ENCODE measurements at regions not wholly inside any gene's neighbourhood (a gene's known extent, or its start where the extent isn't known, plus 50 kb on each side); places are given as distances from the start of the nearest gene placed in this dataset.

DNA sequence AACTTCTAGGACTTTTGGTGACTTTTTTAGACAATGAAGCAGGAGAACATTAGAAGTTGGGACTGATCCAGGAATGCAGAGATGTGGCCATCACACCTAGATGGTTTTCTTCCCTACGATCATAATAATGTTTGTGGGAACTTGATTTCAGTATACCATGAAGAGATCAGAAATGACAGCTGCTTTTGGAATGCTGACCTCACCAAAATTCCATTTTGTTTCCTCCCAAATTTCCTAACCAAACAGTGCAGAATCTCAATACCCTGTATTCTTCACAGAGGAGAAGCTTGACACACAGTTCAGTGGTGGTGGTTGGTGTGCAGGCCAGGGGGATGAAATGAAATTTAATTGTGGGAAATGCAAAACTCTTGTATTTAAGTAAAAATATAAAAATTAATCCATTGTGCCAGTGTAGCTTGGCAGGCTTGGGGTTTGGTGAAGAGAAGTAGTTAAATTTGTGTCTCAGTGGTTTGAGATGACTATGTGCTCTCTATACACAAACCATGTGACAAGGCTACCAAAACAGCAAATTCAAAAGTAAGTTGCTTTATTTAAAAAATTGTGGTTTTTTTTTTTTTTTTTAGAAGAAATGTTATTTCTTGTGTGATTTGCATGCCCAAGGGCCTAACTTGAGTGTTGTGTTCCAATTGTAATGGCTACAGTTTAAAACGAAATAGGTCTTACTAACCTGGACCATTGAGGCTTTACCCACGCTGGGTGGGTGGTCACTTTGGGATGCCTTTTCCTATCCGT lies 252.4 kb downstream of the LPIN1 start:
- H3K27ac ChIP-seq (ENCODE audit: low read depth, low read length) = no peak overlapping the region
- no peak overlapping the region for H3K4me3 ChIP-seq (ENCODE audit: low read length in 3 of 3)
- H3K9ac ChIP-seq (ENCODE audit: low read depth in 1 of 3, low read length in 3 of 3) = no peak overlapping the region
- H3K4me1 ChIP-seq (ENCODE audit: control insufficient read depth in 3 of 3, insufficient read depth in 3 of 3, low read length in 3 of 3) = no peaks in the 10 kb centered on the region
- H3K27me3 ChIP-seq (ENCODE audit: control insufficient read depth in 3 of 3, insufficient read depth in 3 of 3, low read length in 3 of 3) = no peaks in the 10 kb centered on the region
- H3K9me3 ChIP-seq (ENCODE audit: control insufficient read depth in 3 of 3, low read length in 3 of 3) = peaks cover 0 to 4% (median 2%) of the 10 kb centered on the region in 3 donors
- no peaks in the 10 kb centered on the region for H3K36me3 ChIP-seq (ENCODE audit: control insufficient read depth in 3 of 3, insufficient read depth in 3 of 3, low read length in 3 of 3)

DNA sequence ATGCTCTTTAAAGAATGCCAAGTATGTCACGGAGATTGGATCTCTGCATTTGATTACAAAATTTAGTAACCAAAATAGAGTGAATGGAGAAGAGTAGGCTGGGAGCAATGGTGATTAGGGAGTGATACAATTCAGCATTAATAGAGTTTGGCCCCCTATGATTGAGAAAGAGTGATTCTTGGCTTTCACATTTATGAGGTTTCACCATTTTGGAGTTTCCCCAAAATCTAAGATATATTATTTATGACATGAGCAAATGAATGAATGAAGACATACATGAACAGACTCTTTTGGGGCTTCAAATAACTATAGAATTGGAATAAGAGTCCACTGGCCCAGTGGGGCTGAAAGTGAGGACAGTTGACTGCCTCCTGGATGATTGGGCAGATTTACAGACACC lies 255.2 kb downstream of the LPIN1 start:
- peaks cover 0 to 2% (median 0%) of the 10 kb centered on the region in 3 donors for H3K4me1 ChIP-seq (ENCODE audit: control insufficient read depth in 3 of 3, insufficient read depth in 3 of 3, low read length in 3 of 3)
- H3K27ac ChIP-seq (ENCODE audit: low read depth, low read length) = no peak overlapping the region
- H3K36me3 ChIP-seq (ENCODE audit: control insufficient read depth in 3 of 3, insufficient read depth in 3 of 3, low read length in 3 of 3) = no peaks in the 10 kb centered on the region
- no peaks in the 10 kb centered on the region for H3K27me3 ChIP-seq (ENCODE audit: control insufficient read depth in 3 of 3, insufficient read depth in 3 of 3, low read length in 3 of 3)
- no peak overlapping the region for H3K4me3 ChIP-seq (ENCODE audit: low read length in 3 of 3)
- no peak overlapping the region for H3K9ac ChIP-seq (ENCODE audit: low read depth in 1 of 3, low read length in 3 of 3)
- H3K9me3 ChIP-seq (ENCODE audit: control insufficient read depth in 3 of 3, low read length in 3 of 3) = no peaks in the 10 kb centered on the region

DNA sequence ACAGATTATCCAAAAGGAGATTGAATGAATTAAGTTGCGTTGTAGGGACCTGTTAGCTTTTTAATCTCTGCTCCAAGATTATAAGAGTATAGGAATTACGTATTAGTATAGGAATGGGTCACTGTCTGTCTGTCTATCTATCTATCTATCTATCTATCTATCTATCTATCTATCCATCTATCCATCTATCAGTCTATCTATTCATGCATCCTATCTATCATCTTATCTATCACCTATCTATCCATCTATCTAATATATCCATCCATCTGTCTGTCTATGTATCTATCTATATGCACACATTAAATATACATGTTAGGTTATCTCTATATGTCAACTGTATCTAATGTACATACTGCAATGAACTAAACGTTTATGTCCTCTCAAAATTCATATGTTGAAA lies 255.8 kb downstream of the LPIN1 start:
- H3K27ac ChIP-seq (ENCODE audit: low read depth, low read length) = no peak overlapping the region
- no peaks in the 10 kb centered on the region for H3K9me3 ChIP-seq (ENCODE audit: control insufficient read depth in 3 of 3, low read length in 3 of 3)
- H3K27me3 ChIP-seq (ENCODE audit: control insufficient read depth in 3 of 3, insufficient read depth in 3 of 3, low read length in 3 of 3) = no peaks in the 10 kb centered on the region
- no peak overlapping the region for H3K9ac ChIP-seq (ENCODE audit: low read depth in 1 of 3, low read length in 3 of 3)
- H3K4me1 ChIP-seq (ENCODE audit: control insufficient read depth in 3 of 3, insufficient read depth in 3 of 3, low read length in 3 of 3) = peaks cover 0 to 2% (median 0%) of the 10 kb centered on the region in 3 donors
- H3K4me3 ChIP-seq (ENCODE audit: low read length in 3 of 3) = no peak overlapping the region
- no peaks in the 10 kb centered on the region for H3K36me3 ChIP-seq (ENCODE audit: control insufficient read depth in 3 of 3, insufficient read depth in 3 of 3, low read length in 3 of 3)

DNA sequence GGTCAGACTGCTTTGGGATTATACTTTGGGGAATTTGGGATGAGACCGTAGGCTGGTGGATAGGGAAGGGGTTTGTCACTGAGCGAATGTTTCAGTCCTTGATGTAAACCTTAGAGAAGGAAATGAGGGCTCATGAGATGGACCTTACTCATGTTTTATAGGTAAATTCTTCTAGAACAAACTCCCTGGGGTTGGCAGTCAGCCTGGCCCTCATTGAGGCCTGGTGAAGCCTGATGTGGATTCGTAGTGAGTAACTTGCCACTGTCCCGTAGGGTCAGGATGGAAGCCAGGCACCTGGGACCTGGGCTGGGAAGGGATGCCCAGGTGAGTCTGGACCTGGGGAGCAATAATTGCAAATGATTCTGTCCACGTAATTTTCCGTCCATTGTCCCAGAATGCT lies 258.3 kb downstream of the LPIN1 start:
- H3K27ac ChIP-seq (ENCODE audit: low read depth, low read length) = no peak overlapping the region
- peaks cover 0 to 2% (median 0%) of the 10 kb centered on the region in 3 donors for H3K4me1 ChIP-seq (ENCODE audit: control insufficient read depth in 3 of 3, insufficient read depth in 3 of 3, low read length in 3 of 3)
- no peaks in the 10 kb centered on the region for H3K9me3 ChIP-seq (ENCODE audit: control insufficient read depth in 3 of 3, low read length in 3 of 3)
- H3K27me3 ChIP-seq (ENCODE audit: control insufficient read depth in 3 of 3, insufficient read depth in 3 of 3, low read length in 3 of 3) = no peaks in the 10 kb centered on the region
- no peak overlapping the region for H3K9ac ChIP-seq (ENCODE audit: low read depth in 1 of 3, low read length in 3 of 3)
- no peak overlapping the region for H3K4me3 ChIP-seq (ENCODE audit: low read length in 3 of 3)
- no peaks in the 10 kb centered on the region for H3K36me3 ChIP-seq (ENCODE audit: control insufficient read depth in 3 of 3, insufficient read depth in 3 of 3, low read length in 3 of 3)

DNA sequence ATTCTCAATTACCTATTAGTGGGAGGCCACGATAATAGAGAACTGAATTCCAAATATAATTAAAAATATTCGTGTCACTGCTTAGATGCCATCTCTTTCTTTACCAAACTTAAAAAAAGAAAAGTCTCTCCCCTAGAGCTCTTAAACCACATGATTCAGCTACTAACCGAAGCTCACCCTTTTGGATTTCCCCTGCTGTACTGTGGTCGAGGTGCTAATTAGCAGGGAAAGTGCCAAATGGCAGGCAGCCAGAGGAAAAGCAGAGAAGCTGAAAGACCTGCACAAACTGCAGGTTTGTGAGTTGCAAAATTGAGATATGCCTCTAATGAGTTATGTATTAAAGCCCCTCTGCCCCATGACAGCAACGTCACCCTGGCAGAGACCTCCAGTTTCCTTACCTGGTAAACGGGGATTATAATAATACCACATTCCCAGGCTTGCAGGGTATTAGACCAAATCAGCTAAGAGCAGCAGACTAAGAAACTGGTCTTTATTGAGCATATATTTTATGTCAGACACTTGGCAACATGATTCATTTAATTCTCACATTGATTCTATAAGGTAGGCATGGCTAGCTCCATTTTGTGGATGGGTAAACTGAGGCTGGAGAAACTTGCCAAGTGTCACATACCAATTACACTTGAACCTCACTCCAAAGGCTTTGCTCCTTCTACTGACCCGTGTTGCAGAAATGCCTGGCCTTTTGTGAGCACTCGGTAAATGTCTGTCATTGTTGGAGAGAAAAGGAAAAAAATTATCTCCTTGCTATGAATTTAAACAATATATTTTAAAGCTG lies 259.7 kb downstream of the LPIN1 start:
- Histone ChIP-seq H3K27me3 (ENCODE audit: control insufficient read depth in 3 of 3, insufficient read depth in 3 of 3, low read length in 3 of 3) (no peaks in the 10 kb centered on the region), H3K9me3 (ENCODE audit: control insufficient read depth in 3 of 3, low read length in 3 of 3) (no peaks in the 10 kb centered on the region), H3K27ac (ENCODE audit: low read depth, low read length) (no peak overlapping the region), H3K9ac (ENCODE audit: low read depth in 1 of 3, low read length in 3 of 3) (no peak overlapping the region), H3K4me1 (ENCODE audit: control insufficient read depth in 3 of 3, insufficient read depth in 3 of 3, low read length in 3 of 3) (peaks cover 0 to 2% (median 0%) of the 10 kb centered on the region in 3 donors), H3K4me3 (ENCODE audit: low read length in 3 of 3) (no peak overlapping the region), H3K36me3 (ENCODE audit: control insufficient read depth in 3 of 3, insufficient read depth in 3 of 3, low read length in 3 of 3) (no peaks in the 10 kb centered on the region)

DNA sequence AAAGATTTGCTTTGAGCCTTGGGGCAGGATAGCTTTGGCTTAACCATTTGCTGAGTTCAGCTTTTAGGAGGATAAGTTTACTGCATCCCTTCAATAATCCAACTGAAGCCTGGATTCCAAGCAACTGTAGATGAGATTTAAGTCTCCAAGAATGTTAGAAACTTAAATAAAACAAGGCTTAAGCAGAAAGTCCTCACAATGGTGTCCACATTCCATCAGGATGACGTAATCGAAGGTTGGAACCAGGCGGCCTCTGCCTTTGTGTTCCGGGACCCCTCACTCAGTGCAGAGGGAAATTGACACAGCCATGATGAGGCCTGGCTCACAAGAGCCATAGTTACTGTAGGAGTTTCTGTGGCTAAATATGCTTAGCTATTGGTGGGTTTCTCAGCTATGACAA lies 260.4 kb downstream of the LPIN1 start:
- no peak overlapping the region for H3K27ac ChIP-seq (ENCODE audit: low read depth, low read length)
- H3K36me3 ChIP-seq (ENCODE audit: control insufficient read depth in 3 of 3, insufficient read depth in 3 of 3, low read length in 3 of 3) = no peaks in the 10 kb centered on the region
- H3K27me3 ChIP-seq (ENCODE audit: control insufficient read depth in 3 of 3, insufficient read depth in 3 of 3, low read length in 3 of 3) = no peaks in the 10 kb centered on the region
- H3K4me1 ChIP-seq (ENCODE audit: control insufficient read depth in 3 of 3, insufficient read depth in 3 of 3, low read length in 3 of 3) = peaks cover 0 to 2% (median 0%) of the 10 kb centered on the region in 3 donors
- H3K9ac ChIP-seq (ENCODE audit: low read depth in 1 of 3, low read length in 3 of 3) = no peak overlapping the region
- no peak overlapping the region for H3K4me3 ChIP-seq (ENCODE audit: low read length in 3 of 3)
- H3K9me3 ChIP-seq (ENCODE audit: control insufficient read depth in 3 of 3, low read length in 3 of 3) = no peaks in the 10 kb centered on the region

DNA sequence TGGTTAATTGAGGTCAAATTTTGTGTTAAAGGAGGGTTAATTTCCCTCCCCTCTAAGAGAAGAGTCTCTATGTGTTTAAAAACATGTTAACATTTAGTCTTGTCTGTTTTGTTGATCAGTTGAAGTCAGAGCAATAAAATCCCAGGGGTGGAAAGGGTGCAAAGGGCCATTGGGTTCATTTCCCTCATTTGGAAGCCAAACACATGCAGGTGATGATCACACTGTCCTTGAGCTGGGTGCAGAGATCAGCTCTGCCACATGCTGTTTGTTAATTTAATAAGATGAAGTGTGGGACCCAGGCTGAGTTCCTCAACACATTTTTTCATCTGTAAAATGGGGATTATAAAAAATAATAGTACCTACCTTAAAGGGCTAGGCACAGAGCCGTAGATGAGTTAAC lies 260.9 kb downstream of the LPIN1 start:
- Histone ChIP-seq H3K36me3 (ENCODE audit: control insufficient read depth in 3 of 3, insufficient read depth in 3 of 3, low read length in 3 of 3) (no peaks in the 10 kb centered on the region), H3K4me3 (ENCODE audit: low read length in 3 of 3) (no peak overlapping the region), H3K4me1 (ENCODE audit: control insufficient read depth in 3 of 3, insufficient read depth in 3 of 3, low read length in 3 of 3) (peaks cover 0 to 2% (median 0%) of the 10 kb centered on the region in 3 donors), H3K27ac (ENCODE audit: low read depth, low read length) (no peak overlapping the region), H3K27me3 (ENCODE audit: control insufficient read depth in 3 of 3, insufficient read depth in 3 of 3, low read length in 3 of 3) (no peaks in the 10 kb centered on the region), H3K9me3 (ENCODE audit: control insufficient read depth in 3 of 3, low read length in 3 of 3) (no peaks in the 10 kb centered on the region), H3K9ac (ENCODE audit: low read depth in 1 of 3, low read length in 3 of 3) (no peak overlapping the region)

DNA sequence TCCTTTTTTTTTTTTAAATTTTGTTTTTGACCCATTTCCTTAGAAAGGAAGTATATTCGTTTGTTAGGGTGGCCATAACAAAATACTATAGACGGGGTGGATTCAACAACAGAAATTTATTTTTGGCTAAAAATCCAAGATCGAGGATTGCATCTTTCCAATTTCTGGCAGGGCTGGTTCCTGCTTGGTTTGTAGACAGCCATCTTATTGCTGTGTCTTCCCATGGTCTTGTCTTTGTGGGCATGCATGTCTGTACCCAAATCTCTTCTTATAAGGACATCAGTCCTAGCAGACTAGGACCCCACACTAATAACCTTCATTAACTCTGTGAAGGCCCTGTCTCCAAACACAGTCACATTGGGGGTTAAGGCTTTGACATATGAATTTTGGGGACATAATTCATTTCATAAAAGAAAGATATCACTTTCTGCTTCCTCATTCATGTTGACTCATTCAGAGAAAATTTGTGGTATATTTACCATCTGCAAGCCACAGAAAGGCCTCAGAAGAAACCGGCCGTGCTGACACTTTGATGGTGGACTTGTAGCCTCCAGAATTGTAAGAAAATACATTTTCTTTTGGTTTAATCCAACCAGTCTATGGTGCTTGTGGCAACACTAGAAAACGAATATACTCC lies 262.1 kb downstream of the LPIN1 start:
- H3K9ac ChIP-seq (ENCODE audit: low read depth in 1 of 3, low read length in 3 of 3) = no peak overlapping the region
- H3K4me3 ChIP-seq (ENCODE audit: low read length in 3 of 3) = no peak overlapping the region
- no peaks in the 10 kb centered on the region for H3K27me3 ChIP-seq (ENCODE audit: control insufficient read depth in 3 of 3, insufficient read depth in 3 of 3, low read length in 3 of 3)
- no peak overlapping the region for H3K27ac ChIP-seq (ENCODE audit: low read depth, low read length)
- no peaks in the 10 kb centered on the region for H3K36me3 ChIP-seq (ENCODE audit: control insufficient read depth in 3 of 3, insufficient read depth in 3 of 3, low read length in 3 of 3)
- no peaks in the 10 kb centered on the region for H3K9me3 ChIP-seq (ENCODE audit: control insufficient read depth in 3 of 3, low read length in 3 of 3)
- peaks cover 0 to 2% (median 0%) of the 10 kb centered on the region in 3 donors for H3K4me1 ChIP-seq (ENCODE audit: control insufficient read depth in 3 of 3, insufficient read depth in 3 of 3, low read length in 3 of 3)

DNA sequence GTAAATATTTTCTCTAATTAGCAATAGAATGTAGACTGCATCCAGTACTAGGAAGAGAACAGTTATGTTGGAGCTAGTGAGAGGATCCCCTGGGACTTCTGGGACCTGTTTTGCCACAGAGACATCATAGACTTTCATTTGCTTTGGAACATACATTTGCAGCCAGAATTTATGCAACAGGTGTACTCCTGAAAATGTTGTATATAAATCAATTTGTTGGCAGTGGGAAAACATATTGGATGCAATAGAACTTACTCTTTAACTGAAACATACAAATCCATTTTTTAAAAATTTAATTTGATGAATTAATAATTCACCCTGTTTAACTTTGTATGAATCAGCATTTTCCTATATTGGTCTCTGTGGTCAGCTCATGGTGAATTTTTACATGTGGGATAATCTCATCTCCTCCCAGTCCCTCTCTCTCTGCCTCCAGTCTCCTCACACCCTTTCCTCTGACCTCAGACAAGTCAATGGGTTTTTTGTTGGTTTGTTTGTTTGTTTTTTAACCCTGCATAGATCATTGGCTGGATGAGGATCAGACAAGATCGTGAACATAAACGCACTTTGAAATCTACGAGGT lies 263.0 kb downstream of the LPIN1 start:
- Histone ChIP-seq H3K27me3 (ENCODE audit: control insufficient read depth in 3 of 3, insufficient read depth in 3 of 3, low read length in 3 of 3) (no peaks in the 10 kb centered on the region), H3K9me3 (ENCODE audit: control insufficient read depth in 3 of 3, low read length in 3 of 3) (no peaks in the 10 kb centered on the region), H3K36me3 (ENCODE audit: control insufficient read depth in 3 of 3, insufficient read depth in 3 of 3, low read length in 3 of 3) (no peaks in the 10 kb centered on the region), H3K4me3 (ENCODE audit: low read length in 3 of 3) (no peak overlapping the region), H3K9ac (ENCODE audit: low read depth in 1 of 3, low read length in 3 of 3) (no peak overlapping the region), H3K27ac (ENCODE audit: low read depth, low read length) (no peak overlapping the region), H3K4me1 (ENCODE audit: control insufficient read depth in 3 of 3, insufficient read depth in 3 of 3, low read length in 3 of 3) (peaks cover 0 to 2% (median 0%) of the 10 kb centered on the region in 3 donors)

All from skeletal muscle tissue (tissue), 3 donors.